22Rv1 (cell line): ENCODE measurements at regions not wholly inside any gene's neighbourhood (a gene's known extent, or its start where the extent isn't known, plus 50 kb on each side); places are given as distances from the start of the nearest gene placed in this dataset.

Experiments
- CTCF ChIP-seq: fragments of 450-650 bp; IDR thresholded peaks from 2 replicates; pipeline ENCODE4 v1.5.1; 2017; ENCODE audit warnings: mild to moderate bottlenecking
- ZFX ChIP-seq: fragments of 450-650 bp; IDR thresholded peaks from 2 replicates; pipeline ENCODE4 v1.6.1; 2017; ENCODE audit warnings: antibody characterized with exemption, borderline replicate concordance

- no peak for TF ChIP-seq CTCF
- no peak for TF ChIP-seq ZFX
Measured at GRCh38 chrX:9235722-9236121, 201.8 kb upstream of the FAM9B start.
